Suprapubic skin (tissue), 4 donors: ENCODE measurements at regions not wholly inside any gene's neighbourhood (a gene's known extent, or its start where the extent isn't known, plus 50 kb on each side); places are given as distances from the start of the nearest gene placed in this dataset.

Experiments
- EP300 ChIP-seq: sonication (generic); formaldehyde crosslinking; IDR thresholded peaks from one replicate; pipeline ENCODE4 v1.6.1; 2017; ENCODE audit warnings: antibody characterized with exemption
- POLR2A ChIP-seq, 2 donors: fragments of 450-650 bp; IDR thresholded peaks; one replicate each; pipeline ENCODE4 v1.6.1; 2017; ENCODE audit warnings: antibody characterized with exemption in 2 of 2, mild to moderate bottlenecking in 2 of 2, moderate library complexity in 2 of 2
- POLR2AphosphoS5 ChIP-seq, 3 donors: sonication (generic); formaldehyde crosslinking; IDR thresholded peaks; one replicate each; pipeline ENCODE4 v1.6.1; 2017; ENCODE audit warnings: antibody characterized with exemption in 3 of 3
- TF ChIP-seq, protein P1 (sequence below), 2 donors: fragments of 200-600 bp in 1 of 2; fragments of 450-650 bp in 1 of 2; sonication (generic) in 1 of 2; IDR thresholded peaks; one replicate each; pipeline ENCODE4 v1.5.1; 2016 to 2019; ENCODE audit warnings: antibody characterized with exemption in 2 of 2, mild to moderate bottlenecking in 1 of 2, moderate library complexity in 1 of 2

DNA sequence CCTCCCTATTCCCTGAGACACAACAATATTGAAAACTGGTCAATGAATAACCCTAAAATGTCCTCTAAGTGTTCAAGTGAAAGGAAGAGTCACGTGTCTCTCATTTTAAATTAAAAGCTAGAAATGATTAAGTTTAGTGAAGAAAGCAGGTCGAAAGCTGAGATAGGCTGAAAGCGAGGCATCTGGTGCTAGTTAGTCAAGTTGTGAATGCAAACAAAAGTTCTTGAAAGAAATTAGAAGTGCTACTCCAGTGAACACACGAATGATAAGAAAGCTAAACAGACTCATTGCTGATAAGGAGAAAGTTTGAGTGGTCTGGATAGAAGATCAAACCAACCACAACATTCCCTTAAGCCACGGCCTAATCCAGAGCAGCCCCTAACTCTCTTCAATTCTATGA, 99.4 kb upstream of the ZNF507 start:
- TF ChIP-seq, protein P1, sequence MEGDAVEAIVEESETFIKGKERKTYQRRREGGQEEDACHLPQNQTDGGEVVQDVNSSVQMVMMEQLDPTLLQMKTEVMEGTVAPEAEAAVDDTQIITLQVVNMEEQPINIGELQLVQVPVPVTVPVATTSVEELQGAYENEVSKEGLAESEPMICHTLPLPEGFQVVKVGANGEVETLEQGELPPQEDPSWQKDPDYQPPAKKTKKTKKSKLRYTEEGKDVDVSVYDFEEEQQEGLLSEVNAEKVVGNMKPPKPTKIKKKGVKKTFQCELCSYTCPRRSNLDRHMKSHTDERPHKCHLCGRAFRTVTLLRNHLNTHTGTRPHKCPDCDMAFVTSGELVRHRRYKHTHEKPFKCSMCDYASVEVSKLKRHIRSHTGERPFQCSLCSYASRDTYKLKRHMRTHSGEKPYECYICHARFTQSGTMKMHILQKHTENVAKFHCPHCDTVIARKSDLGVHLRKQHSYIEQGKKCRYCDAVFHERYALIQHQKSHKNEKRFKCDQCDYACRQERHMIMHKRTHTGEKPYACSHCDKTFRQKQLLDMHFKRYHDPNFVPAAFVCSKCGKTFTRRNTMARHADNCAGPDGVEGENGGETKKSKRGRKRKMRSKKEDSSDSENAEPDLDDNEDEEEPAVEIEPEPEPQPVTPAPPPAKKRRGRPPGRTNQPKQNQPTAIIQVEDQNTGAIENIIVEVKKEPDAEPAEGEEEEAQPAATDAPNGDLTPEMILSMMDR (IDR thresholded peaks at IDR 0.05): no peak
- TF ChIP-seq POLR2A (IDR thresholded peaks at IDR 0.05): no peak
- no peak for TF ChIP-seq EP300
- no peak for TF ChIP-seq POLR2AphosphoS5 (IDR thresholded peaks at IDR 0.05)
